T47D (cell line): ENCODE measurements at regions not wholly inside any gene's neighbourhood (a gene's known extent, or its start where the extent isn't known, plus 50 kb on each side); places are given as distances from the start of the nearest gene placed in this dataset.

Experiments
- DNase-seq, 2 experiments: peaks; one replicate each; pipeline versions ENCODE4 v3.0.0 to v3.0.0-alpha.2; 2011 to 2012; ENCODE audit warnings: low read depth in 1 of 2, low spot score in 1 of 2
- JUND ChIP-seq: IDR thresholded peaks from 2 replicates; pipeline ENCODE4 v1.6.1; 2012; ENCODE audit warnings: low read depth
- in situ Hi-C: cut with HindIII; loops from 2 replicates; pipeline ENCODE4 v1.10.0; 2016; ENCODE audit warnings: low sequenced_read_pairs, low pct_unique_long_range_greater_than_20kb

GRCh38 chr2:147575106-147575505 is 269.7 kb upstream of the ACVR2A start:
- no peak for TF ChIP-seq JUND
- no peak for DNase-seq
- in situ Hi-C loops = no loop called here

GRCh38 chr2:147572622-147573021 is 272.2 kb upstream of the ACVR2A start:
- TF ChIP-seq JUND = no peak
- no peak for DNase-seq
- in situ Hi-C loops = no loop called here

GRCh38 chr2:147569426-147569825 is 275.4 kb upstream of the ACVR2A start:
- in situ Hi-C loops = no loop called here
- no peak for DNase-seq
- TF ChIP-seq JUND = no peak

GRCh38 chr2:147568109-147568508 is 276.7 kb upstream of the ACVR2A start:
- no peak for TF ChIP-seq JUND
- no peak for DNase-seq
- in situ Hi-C loops = no loop called here

- in situ Hi-C loops = no loop called here
- DNase-seq = no peak
- no peak for TF ChIP-seq JUND
Observed at GRCh38 chr2:147567136-147567535, 277.7 kb upstream of the ACVR2A start.

DNA sequence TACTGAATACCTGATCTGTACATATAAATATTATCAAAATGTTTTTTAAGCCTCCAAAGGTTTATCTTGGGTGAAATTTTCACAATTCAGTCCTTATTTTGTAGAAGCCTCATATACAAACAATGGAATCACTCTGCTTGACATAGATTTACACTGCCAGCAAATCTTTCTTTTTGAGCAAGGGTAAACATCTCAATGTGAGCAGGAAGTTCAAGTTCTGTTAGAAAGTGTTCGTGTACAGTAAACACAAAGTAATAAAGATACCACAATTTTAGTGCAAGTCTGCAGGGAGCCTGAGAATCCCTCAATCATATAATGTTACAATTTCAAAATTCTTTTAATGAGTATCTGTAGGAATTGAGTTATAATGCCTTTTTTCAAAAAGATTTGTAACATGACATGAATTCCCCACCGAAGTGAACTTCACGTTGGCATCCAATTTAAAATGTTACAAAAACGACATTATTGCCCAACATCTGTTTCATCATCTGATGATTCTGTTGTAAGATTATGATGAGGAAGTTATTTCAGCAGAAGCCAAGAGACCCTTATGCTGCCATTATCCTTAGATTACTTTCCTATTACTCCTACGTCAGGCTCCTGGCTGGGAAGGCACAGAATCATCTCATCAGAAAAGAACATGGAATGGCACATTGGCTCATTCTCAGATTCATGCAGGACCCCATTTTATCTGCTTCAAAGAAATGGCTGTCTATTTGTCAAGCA is 283.9 kb upstream of the ACVR2A start:
- no peak for TF ChIP-seq JUND
- in situ Hi-C loops = no loop called here
- no peak for DNase-seq

- in situ Hi-C loops = no loop called here
- DNase-seq = no peak
- TF ChIP-seq JUND = no peak
Observed at GRCh38 chr2:147559070-147559725, 285.6 kb upstream of the ACVR2A start.

- TF ChIP-seq JUND = no peak
- DNase-seq = no peak
- in situ Hi-C loops = no loop called here
Observed at GRCh38 chr2:147558620-147559019, 286.2 kb upstream of the ACVR2A start.

- in situ Hi-C loops = no loop called here
- DNase-seq = no peak
- no peak for TF ChIP-seq JUND
Observed at GRCh38 chr2:147554521-147555107, 290.2 kb upstream of the ACVR2A start.

- TF ChIP-seq JUND = no peak
- DNase-seq = no peak
- in situ Hi-C loops = no loop called here
Observed at GRCh38 chr2:147553775-147554271, 291.0 kb upstream of the ACVR2A start.

DNA sequence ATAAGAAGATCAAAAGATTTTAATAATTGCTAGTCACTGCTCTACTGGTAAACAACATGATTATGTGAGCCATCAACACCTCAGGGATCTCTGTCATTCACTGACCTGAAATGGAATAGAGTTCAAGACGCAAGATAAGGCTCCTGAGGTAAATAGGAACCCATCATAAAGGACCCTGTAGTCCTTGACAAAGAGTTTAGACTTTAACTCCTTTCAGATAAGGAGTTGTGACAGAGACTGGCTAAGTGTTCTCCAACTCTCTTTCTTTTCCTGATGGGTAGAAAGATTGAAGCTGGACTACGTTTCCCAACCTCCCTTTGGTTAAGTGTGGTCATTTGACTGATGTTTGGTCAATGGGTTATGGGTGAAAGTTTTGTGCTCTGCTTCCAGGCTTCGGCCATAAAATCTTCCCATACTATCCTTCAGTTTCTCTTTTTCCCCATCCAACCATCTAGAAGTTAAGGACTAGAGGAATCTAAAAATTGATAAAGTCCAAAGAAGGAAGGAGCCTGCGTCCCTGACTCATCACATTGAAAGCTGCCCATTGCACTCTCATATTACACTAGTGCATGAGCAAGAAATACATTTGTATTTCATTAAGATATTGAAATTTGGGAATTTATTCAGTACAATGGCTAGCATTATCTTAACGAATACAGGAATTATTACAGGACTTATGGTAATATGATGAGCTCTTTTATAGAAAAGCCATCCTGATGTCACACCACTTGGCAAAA is 293.7 kb upstream of the ACVR2A start:
- in situ Hi-C loops = no loop called here
- TF ChIP-seq JUND = no peak
- DNase-seq = no peak

DNA sequence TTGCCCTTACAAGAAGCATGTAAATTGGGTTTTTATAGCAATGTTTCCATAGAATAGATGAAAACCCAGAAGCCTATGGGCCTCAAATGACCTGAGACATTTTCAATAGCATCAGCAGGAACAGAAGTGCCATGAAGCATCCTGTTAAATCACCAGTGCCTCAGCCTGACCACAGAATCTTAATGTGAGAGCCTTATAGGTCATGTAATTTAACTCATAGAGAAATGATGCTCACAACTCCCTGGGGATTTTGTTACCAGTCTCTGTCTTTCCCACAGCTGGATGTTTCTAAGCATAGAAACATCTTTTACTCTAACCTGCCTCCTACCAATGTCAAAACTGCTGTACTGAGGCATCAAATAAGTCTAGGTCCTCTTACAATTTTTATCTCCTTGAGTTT is 295.8 kb upstream of the ACVR2A start:
- TF ChIP-seq JUND = no peak
- DNase-seq = no peak
- in situ Hi-C loops = no loop called here
